HCT116 (cell line): ENCODE measurements at regions not wholly inside any gene's neighbourhood (a gene's known extent, or its start where the extent isn't known, plus 50 kb on each side); places are given as distances from the start of the nearest gene placed in this dataset.

Experiments
- CTCF ChIP-seq, 3 experiments: fragments of 200-600 bp in 1 of 3; sonication (generic) in 1 of 3; IDR thresholded peaks in 2 of 3; conservative IDR thresholded peaks in 1 of 3; 2 replicates each; pipeline ENCODE4 v1.5.1; 2012 to 2017; ENCODE audit warnings: low read depth in 2 of 3, low read length in 2 of 3, antibody characterized with exemption in 1 of 3, borderline replicate concordance in 1 of 3, control low read depth in 1 of 3, mild to moderate bottlenecking in 1 of 3, mixed read lengths in 1 of 3, mixed run types in 1 of 3, moderate library complexity in 1 of 3; ENCODE audit not compliant: insufficient read depth in 1 of 3
- POLR2A ChIP-seq: IDR thresholded peaks from 2 replicates; pipeline ENCODE4 v1.7.0; 2011; ENCODE audit warnings: borderline replicate concordance; ENCODE audit not compliant: insufficient read depth, insufficient read length; ENCODE audit errors: extremely low read depth
- POLR2AphosphoS5 ChIP-seq: IDR thresholded peaks from 2 replicates; pipeline ENCODE4 v1.6.1; 2011; ENCODE audit warnings: mild to moderate bottlenecking, low read depth, low read length, moderate library complexity
- RAD21 ChIP-seq: IDR thresholded peaks from 2 replicates; pipeline ENCODE4 v1.6.1; 2012; ENCODE audit warnings: low read depth, mild to moderate bottlenecking

DNA sequence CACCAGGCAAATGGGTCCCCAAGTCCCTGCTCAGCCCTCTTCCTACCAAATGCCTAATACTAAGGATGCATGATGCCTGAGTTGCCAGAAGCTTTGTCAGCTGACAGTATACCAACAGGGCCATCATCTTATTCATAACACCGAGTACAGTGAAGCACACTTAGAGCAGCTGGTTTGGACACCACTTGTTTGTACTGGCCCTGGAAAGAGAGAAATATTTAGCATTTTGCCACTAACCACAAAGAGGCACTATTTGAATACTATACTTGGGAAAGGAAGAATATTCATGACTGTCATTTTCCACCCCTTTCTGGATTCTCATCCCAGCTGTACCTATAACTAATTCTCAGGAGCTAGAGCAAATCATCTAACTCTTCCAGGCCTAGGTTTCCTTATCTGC, 364.4 kb upstream of the KIF2A start:
- TF ChIP-seq CTCF (IDR thresholded peaks at IDR 0.05 in 2 of 3, conservative IDR thresholded peaks at IDR 0.05 in 1 of 3; ENCODE audit: borderline replicate concordance in 1 of 3, insufficient read depth in 1 of 3, low read depth in 2 of 3, low read length in 2 of 3) (no peak), RAD21 (no peak), POLR2AphosphoS5 (no peak), POLR2A (no peak)
